ENCODE measurements at regions not wholly inside any gene's neighbourhood (a gene's known extent, or its start where the extent isn't known, plus 50 kb on each side); places are given as distances from the start of the nearest gene placed in this dataset.
"Not testable (repeated sequence)": the region's sequence is repeated elsewhere in the genome, so short reads cannot be mapped to it uniquely, and the experiment has no call there.

- TF ChIP-seq, protein P1, sequence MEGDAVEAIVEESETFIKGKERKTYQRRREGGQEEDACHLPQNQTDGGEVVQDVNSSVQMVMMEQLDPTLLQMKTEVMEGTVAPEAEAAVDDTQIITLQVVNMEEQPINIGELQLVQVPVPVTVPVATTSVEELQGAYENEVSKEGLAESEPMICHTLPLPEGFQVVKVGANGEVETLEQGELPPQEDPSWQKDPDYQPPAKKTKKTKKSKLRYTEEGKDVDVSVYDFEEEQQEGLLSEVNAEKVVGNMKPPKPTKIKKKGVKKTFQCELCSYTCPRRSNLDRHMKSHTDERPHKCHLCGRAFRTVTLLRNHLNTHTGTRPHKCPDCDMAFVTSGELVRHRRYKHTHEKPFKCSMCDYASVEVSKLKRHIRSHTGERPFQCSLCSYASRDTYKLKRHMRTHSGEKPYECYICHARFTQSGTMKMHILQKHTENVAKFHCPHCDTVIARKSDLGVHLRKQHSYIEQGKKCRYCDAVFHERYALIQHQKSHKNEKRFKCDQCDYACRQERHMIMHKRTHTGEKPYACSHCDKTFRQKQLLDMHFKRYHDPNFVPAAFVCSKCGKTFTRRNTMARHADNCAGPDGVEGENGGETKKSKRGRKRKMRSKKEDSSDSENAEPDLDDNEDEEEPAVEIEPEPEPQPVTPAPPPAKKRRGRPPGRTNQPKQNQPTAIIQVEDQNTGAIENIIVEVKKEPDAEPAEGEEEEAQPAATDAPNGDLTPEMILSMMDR (IDR thresholded peaks at IDR 0.05) = no peak
- Histone ChIP-seq H3K36me3 (no peaks in the 10 kb centered on the region), H3K4me3 (no peak overlapping the region), H3K27ac (no peak overlapping the region), H3K27me3 (peaks cover 0 to 4% of the 10 kb centered on the region in 2 donors), H3K9me3 (no peaks in the 10 kb centered on the region), H3K4me1 (no peaks in the 10 kb centered on the region)
- DNase-seq (no peak), ATAC-seq (no peak)
- intact Hi-C loops (cut with DNase I) = no loop called here
These were observed 429.3 kb upstream of the SULF2 start for GRCh38 chr20:48214601-48215000.

- H3K27me3 ChIP-seq; H3K9me3 ChIP-seq; intact Hi-C loops (cut with DNase I); DNase-seq; ATAC-seq; H3K4me1 ChIP-seq; H3K36me3 ChIP-seq; H3K4me3 ChIP-seq; H3K27ac ChIP-seq: not testable (repeated sequence)
These were observed 428.4 kb upstream of the SULF2 start for GRCh38 chr20:48213635-48214034.

GRCh38 chr20:48212806-48213509 lies 427.7 kb upstream of the SULF2 start:
- H3K4me3 ChIP-seq = no peak overlapping the region
- TF ChIP-seq, protein P1 (IDR thresholded peaks at IDR 0.05) = no peak
- DNase-seq = no peak
- no peak for ATAC-seq
- intact Hi-C loops (cut with DNase I) = no loop called here
- H3K27me3 ChIP-seq = peaks cover 0 to 4% of the 10 kb centered on the region in 2 donors
- no peaks in the 10 kb centered on the region for H3K4me1 ChIP-seq
- H3K9me3 ChIP-seq = no peaks in the 10 kb centered on the region
- no peak overlapping the region for H3K27ac ChIP-seq
- no peaks in the 10 kb centered on the region for H3K36me3 ChIP-seq

- ATAC-seq (no peak), DNase-seq (no peak)
- TF ChIP-seq, protein P1 (IDR thresholded peaks at IDR 0.05) = no peak
- Histone ChIP-seq H3K4me3 (no peak overlapping the region), H3K9me3 (no peaks in the 10 kb centered on the region), H3K27me3 (peaks cover 0 to 4% of the 10 kb centered on the region in 2 donors), H3K27ac (no peak overlapping the region), H3K36me3 (no peaks in the 10 kb centered on the region), H3K4me1 (no peaks in the 10 kb centered on the region)
- intact Hi-C loops (cut with DNase I) = no loop called here
These were observed 426.6 kb upstream of the SULF2 start for GRCh38 chr20:48211847-48212246.

DNA sequence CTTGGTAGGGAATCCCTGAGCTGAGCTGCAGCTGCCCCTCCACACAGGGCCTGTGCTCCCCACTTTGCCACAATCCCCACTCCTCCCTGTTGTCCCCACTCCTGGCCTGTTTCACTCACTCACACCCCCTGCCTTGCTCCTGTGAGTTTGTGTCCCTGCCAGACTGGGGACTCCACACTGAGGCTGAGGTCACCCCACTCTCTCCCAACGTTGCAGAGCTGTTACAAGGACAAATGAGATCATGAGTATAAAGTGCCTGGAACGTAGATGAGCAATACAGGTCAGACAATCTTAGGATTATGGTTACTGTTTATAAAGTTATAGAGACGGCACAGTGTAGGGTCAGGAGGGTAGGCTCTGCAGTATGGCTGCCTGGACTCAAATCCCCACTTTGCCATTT lies 426.0 kb upstream of the SULF2 start:
- TF ChIP-seq, protein P1 (IDR thresholded peaks at IDR 0.05) = no peak
- ATAC-seq (no peak), DNase-seq (no peak)
- no peak overlapping the region for H3K27ac ChIP-seq
- H3K9me3 ChIP-seq = no peaks in the 10 kb centered on the region
- no peaks in the 10 kb centered on the region for H3K36me3 ChIP-seq
- H3K27me3 ChIP-seq = peaks cover 0 to 4% of the 10 kb centered on the region in 2 donors
- H3K4me1 ChIP-seq = no peaks in the 10 kb centered on the region
- H3K4me3 ChIP-seq = no peak overlapping the region
- intact Hi-C loops (cut with DNase I) = no loop called here
